ENCODE measurements at regions not wholly inside any gene's neighbourhood (a gene's known extent, or its start where the extent isn't known, plus 50 kb on each side); places are given as distances from the start of the nearest gene placed in this dataset.

DNA sequence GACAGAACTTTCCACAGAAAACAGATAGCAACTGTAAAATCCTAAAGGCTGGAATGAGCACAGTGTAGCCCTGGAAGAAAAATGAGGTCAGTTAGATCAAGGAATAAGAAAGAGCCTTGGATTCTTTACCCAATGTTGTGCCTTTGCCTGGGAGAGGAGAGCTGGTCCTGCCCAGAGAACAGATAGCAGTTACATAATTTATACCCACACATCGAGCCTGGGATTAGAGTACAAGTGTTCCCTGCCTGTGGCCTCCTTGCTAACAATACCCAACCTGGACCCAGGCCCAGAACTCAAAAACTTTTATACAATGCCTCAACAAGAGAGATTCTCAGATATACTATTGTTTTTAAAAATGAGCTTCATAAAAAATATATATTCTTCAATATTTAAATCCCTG is 1998.4 kb downstream of the LRRC4C start:
- TF ChIP-seq POLR2A (IDR thresholded peaks at IDR 0.05; ENCODE audit: low read depth, low read length) = no peak
- no peak for TF ChIP-seq POLR2AphosphoS5 (IDR thresholded peaks at IDR 0.05; ENCODE audit: low read depth, low read length)
- no peak for TF ChIP-seq TAF1 (IDR thresholded peaks at IDR 0.05; ENCODE audit: borderline replicate concordance, low read depth, low read length)
